HG03432 (cell line): ENCODE measurements at regions not wholly inside any gene's neighbourhood (a gene's known extent, or its start where the extent isn't known, plus 50 kb on each side); places are given as distances from the start of the nearest gene placed in this dataset.
"Not testable (repeated sequence)": the region's sequence is repeated elsewhere in the genome, so short reads cannot be mapped to it uniquely, and the experiment has no call there.

Experiments used
- ATAC-seq: cut with Tn5 transposase; IDR thresholded peaks from one replicate; pipeline ENCODE4 v1.9.1; 2021; ENCODE audit warnings: mild to moderate bottlenecking, moderate library complexity; ENCODE audit not compliant: unreplicated experiment

- no peak for ATAC-seq
Observed at GRCh38 chr17:54666559-54666958, 234.1 kb upstream of the TOM1L1 start.

- ATAC-seq: no peak
Observed at GRCh38 chr17:54678158-54678557, 222.5 kb upstream of the TOM1L1 start.

GRCh38 chr17:54680410-54680809 lies 220.2 kb upstream of the TOM1L1 start:
- ATAC-seq: no peak

GRCh38 chr17:54694287-54694887 lies 206.3 kb upstream of the TOM1L1 start:
- ATAC-seq: no peak

GRCh38 chr17:54712798-54713197 lies 187.9 kb upstream of the TOM1L1 start:
- not testable (repeated sequence) for ATAC-seq

- no peak for ATAC-seq
Observed at GRCh38 chr17:54718286-54718685, 182.4 kb upstream of the TOM1L1 start.

- no peak for ATAC-seq
Observed at GRCh38 chr17:54727624-54728023, 173.0 kb upstream of the TOM1L1 start.

GRCh38 chr17:54736573-54736972 lies 164.1 kb upstream of the TOM1L1 start:
- no peak for ATAC-seq

GRCh38 chr17:54738496-54738895 lies 162.2 kb upstream of the TOM1L1 start:
- ATAC-seq: no peak

GRCh38 chr17:54744750-54745149 lies 155.9 kb upstream of the TOM1L1 start:
- no peak for ATAC-seq

- ATAC-seq: no peak
Observed at GRCh38 chr17:54745239-54745638, 155.4 kb upstream of the TOM1L1 start.

- ATAC-seq: no peak
Observed at GRCh38 chr17:54745862-54746261, 154.8 kb upstream of the TOM1L1 start.

- no peak for ATAC-seq
Observed at GRCh38 chr17:54749157-54749556, 151.5 kb upstream of the TOM1L1 start.

GRCh38 chr17:54754560-54754959 lies 146.1 kb upstream of the TOM1L1 start:
- no peak for ATAC-seq

- no peak for ATAC-seq
Observed at GRCh38 chr17:54760836-54761235, 139.8 kb upstream of the TOM1L1 start.

- ATAC-seq: no peak
Observed at GRCh38 chr17:54770836-54771235, 129.8 kb upstream of the TOM1L1 start.

- no peak for ATAC-seq
Observed at GRCh38 chr17:54771409-54771915, 129.2 kb upstream of the TOM1L1 start.

GRCh38 chr17:54780238-54780637 lies 120.4 kb upstream of the TOM1L1 start:
- ATAC-seq: no peak

GRCh38 chr17:54781389-54781788 lies 119.3 kb upstream of the TOM1L1 start:
- ATAC-seq: no peak

GRCh38 chr17:54784305-54784704 lies 116.3 kb upstream of the TOM1L1 start:
- no peak for ATAC-seq

GRCh38 chr17:54785643-54786268 lies 114.9 kb upstream of the TOM1L1 start:
- ATAC-seq: no peak

GRCh38 chr17:54789101-54789880 lies 111.4 kb upstream of the TOM1L1 start:
- ATAC-seq: no peak
